Panc1 (cell line): ENCODE measurements at regions not wholly inside any gene's neighbourhood (a gene's known extent, or its start where the extent isn't known, plus 50 kb on each side); places are given as distances from the start of the nearest gene placed in this dataset.

Source experiments
- ATAC-seq: fragments of 200-7000 bp; cut with Tn5 transposase; 2 replicates; pipeline ENCODE4 v1.9.1; 2020; ENCODE audit warnings: mild to moderate bottlenecking, moderate library complexity
- BruUV-seq: library from RNA; stranded (reverse); fragments of 400-500 nt; replicated peaks from 2 replicates; lab custom pipeline; 2021; lab: Mats Ljungman, UMichigan
- CTCF ChIA-PET: fragments of 300-600 bp; sonication (Branson Sonifier 250); formaldehyde crosslinking; loops from one replicate; lab custom pipeline; 2022; ENCODE audit warnings: antibody characterized with exemption; lab: Charles Lee
- POLR2A ChIA-PET: fragments of 300-600 bp; sonication (Branson Sonifier 250); formaldehyde crosslinking; loops from one replicate; lab custom pipeline; 2022; ENCODE audit warnings: antibody characterized with exemption; lab: Charles Lee
- DNase-seq: peaks from one replicate; pipeline ENCODE4 v3.0.0-alpha.2; 2010; ENCODE audit warnings: low read depth, low spot score
- H3K27ac ChIP-seq: 2 replicates; pipeline ENCODE4 v1.5.1; 2011; ENCODE audit warnings: mild to moderate bottlenecking, low read length, inconsistent platforms
- H3K27me3 ChIP-seq: fragments of 200-500 bp; sonication (Bioruptor generic); 2 replicates; pipeline ENCODE4 v1.6.0; 2014; ENCODE audit warnings: low read length, inconsistent platforms; ENCODE audit not compliant: control insufficient read depth, insufficient read depth
- H3K36me3 ChIP-seq: fragments of 200-500 bp; sonication (Bioruptor generic); 2 replicates; pipeline ENCODE4 v1.5.1; 2014; ENCODE audit warnings: inconsistent platforms, mild to moderate bottlenecking, low read length, moderate library complexity; ENCODE audit not compliant: control insufficient read depth, insufficient read depth
- H3K4me1 ChIP-seq: 2 replicates; pipeline ENCODE4 v1.5.1; 2011; ENCODE audit warnings: inconsistent platforms, mild to moderate bottlenecking, low read length, moderate library complexity; ENCODE audit not compliant: control insufficient read depth, insufficient read depth
- H3K4me3 ChIP-seq, 2 experiments: 2 replicates each; pipeline ENCODE4 v1.5.1; 2011 to 2012; ENCODE audit warnings: low read depth in 2 of 2, low read length in 2 of 2, mild to moderate bottlenecking in 2 of 2, inconsistent platforms in 1 of 2, moderate library complexity in 1 of 2
- H3K9me3 ChIP-seq: fragments of 200-500 bp; sonication (Bioruptor generic); 2 replicates; pipeline ENCODE4 v1.5.1; 2014; ENCODE audit warnings: low read depth, mild to moderate bottlenecking, inconsistent platforms, low read length, moderate library complexity; ENCODE audit not compliant: control insufficient read depth, insufficient read depth
- POLR2AphosphoS5 ChIP-seq: IDR thresholded peaks from 2 replicates; pipeline ENCODE4 v1.6.1; 2012; ENCODE audit warnings: mild to moderate bottlenecking, low read depth, low read length, moderate library complexity
- SIN3A ChIP-seq: IDR thresholded peaks from 2 replicates; pipeline ENCODE4 v1.6.1; 2012; ENCODE audit warnings: low read depth, mild to moderate bottlenecking, low read length, moderate library complexity, borderline replicate concordance; ENCODE audit not compliant: insufficient read depth
- TCF7L2 ChIP-seq: IDR thresholded peaks from 2 replicates; pipeline ENCODE4 v1.6.1; 2011; ENCODE audit warnings: mild to moderate bottlenecking, low read depth, low read length, inconsistent platforms
- in situ Hi-C: cut with HindIII; loops from 2 replicates; pipeline ENCODE4 v1.10.0; 2016; ENCODE audit warnings: low sequenced_read_pairs, low pct_unique_long_range_greater_than_20kb
- intact Hi-C: fragments of 100-400 bp; cut with micrococcal nuclease; formaldehyde crosslinking; loops from one replicate; pipeline ENCODE4 v1.10.0; 2022; ENCODE audit not compliant: unreplicated experiment
- TF ChIP-seq, protein P1 (sequence below), 2 experiments: IDR thresholded peaks; 2 replicates each; pipeline ENCODE4 v1.6.1; 2011 to 2012; ENCODE audit warnings: low read depth in 2 of 2, control low read depth in 1 of 2, low read length in 1 of 2, mild to moderate bottlenecking in 1 of 2, moderate library complexity in 1 of 2; ENCODE audit not compliant: insufficient read depth in 1 of 2
- TF ChIP-seq, protein P2 (sequence below): fragments of 450-650 bp; IDR thresholded peaks from 2 replicates; pipeline ENCODE4 v1.5.1; 2017; ENCODE audit warnings: mild to moderate bottlenecking

DNA sequence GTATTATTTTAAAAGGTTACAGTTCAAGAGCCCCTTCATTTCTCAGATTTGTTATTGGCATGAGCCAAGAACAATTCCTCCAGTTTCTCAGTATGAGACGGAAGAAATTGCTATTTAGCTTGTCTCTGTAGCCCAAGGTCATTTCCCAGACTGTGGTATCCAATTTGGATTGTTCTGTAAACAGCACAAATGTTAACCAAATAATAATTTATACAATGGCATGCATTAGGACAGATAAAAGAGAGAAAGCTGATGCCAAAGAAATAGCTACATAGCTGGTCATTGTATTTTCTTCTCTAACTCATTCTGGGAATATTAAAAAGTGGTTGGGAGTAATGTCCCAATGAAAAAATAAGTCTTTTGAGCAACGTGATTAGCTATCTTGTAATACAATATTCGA is 134.6 kb upstream of the NPY2R start:
- POLR2A ChIA-PET: no interaction called here
- ATAC-seq (no peak), DNase-seq (no peak)
- intact Hi-C loops (no loop called here), in situ Hi-C loops (no loop called here)
- no peaks in the 10 kb centered on the region for H3K27me3 ChIP-seq
- CTCF ChIA-PET: no interaction called here
- H3K36me3 ChIP-seq: no peaks in the 10 kb centered on the region
- no peak overlapping the region for H3K4me3 ChIP-seq
- H3K4me1 ChIP-seq: no peaks in the 10 kb centered on the region
- TF ChIP-seq, protein P1, sequence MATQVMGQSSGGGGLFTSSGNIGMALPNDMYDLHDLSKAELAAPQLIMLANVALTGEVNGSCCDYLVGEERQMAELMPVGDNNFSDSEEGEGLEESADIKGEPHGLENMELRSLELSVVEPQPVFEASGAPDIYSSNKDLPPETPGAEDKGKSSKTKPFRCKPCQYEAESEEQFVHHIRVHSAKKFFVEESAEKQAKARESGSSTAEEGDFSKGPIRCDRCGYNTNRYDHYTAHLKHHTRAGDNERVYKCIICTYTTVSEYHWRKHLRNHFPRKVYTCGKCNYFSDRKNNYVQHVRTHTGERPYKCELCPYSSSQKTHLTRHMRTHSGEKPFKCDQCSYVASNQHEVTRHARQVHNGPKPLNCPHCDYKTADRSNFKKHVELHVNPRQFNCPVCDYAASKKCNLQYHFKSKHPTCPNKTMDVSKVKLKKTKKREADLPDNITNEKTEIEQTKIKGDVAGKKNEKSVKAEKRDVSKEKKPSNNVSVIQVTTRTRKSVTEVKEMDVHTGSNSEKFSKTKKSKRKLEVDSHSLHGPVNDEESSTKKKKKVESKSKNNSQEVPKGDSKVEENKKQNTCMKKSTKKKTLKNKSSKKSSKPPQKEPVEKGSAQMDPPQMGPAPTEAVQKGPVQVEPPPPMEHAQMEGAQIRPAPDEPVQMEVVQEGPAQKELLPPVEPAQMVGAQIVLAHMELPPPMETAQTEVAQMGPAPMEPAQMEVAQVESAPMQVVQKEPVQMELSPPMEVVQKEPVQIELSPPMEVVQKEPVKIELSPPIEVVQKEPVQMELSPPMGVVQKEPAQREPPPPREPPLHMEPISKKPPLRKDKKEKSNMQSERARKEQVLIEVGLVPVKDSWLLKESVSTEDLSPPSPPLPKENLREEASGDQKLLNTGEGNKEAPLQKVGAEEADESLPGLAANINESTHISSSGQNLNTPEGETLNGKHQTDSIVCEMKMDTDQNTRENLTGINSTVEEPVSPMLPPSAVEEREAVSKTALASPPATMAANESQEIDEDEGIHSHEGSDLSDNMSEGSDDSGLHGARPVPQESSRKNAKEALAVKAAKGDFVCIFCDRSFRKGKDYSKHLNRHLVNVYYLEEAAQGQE (IDR thresholded peaks at IDR 0.05; ENCODE audit: insufficient read depth in 1 of 2, low read depth in 2 of 2, low read length in 1 of 2): no peak
- TF ChIP-seq, protein P2, sequence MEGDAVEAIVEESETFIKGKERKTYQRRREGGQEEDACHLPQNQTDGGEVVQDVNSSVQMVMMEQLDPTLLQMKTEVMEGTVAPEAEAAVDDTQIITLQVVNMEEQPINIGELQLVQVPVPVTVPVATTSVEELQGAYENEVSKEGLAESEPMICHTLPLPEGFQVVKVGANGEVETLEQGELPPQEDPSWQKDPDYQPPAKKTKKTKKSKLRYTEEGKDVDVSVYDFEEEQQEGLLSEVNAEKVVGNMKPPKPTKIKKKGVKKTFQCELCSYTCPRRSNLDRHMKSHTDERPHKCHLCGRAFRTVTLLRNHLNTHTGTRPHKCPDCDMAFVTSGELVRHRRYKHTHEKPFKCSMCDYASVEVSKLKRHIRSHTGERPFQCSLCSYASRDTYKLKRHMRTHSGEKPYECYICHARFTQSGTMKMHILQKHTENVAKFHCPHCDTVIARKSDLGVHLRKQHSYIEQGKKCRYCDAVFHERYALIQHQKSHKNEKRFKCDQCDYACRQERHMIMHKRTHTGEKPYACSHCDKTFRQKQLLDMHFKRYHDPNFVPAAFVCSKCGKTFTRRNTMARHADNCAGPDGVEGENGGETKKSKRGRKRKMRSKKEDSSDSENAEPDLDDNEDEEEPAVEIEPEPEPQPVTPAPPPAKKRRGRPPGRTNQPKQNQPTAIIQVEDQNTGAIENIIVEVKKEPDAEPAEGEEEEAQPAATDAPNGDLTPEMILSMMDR: no peak
- TF ChIP-seq POLR2AphosphoS5 (no peak), TCF7L2 (no peak), SIN3A (no peak)
- no peak overlapping the region for H3K27ac ChIP-seq
- H3K9me3 ChIP-seq: no peaks in the 10 kb centered on the region
- no TSS peak for BruUV-seq

DNA sequence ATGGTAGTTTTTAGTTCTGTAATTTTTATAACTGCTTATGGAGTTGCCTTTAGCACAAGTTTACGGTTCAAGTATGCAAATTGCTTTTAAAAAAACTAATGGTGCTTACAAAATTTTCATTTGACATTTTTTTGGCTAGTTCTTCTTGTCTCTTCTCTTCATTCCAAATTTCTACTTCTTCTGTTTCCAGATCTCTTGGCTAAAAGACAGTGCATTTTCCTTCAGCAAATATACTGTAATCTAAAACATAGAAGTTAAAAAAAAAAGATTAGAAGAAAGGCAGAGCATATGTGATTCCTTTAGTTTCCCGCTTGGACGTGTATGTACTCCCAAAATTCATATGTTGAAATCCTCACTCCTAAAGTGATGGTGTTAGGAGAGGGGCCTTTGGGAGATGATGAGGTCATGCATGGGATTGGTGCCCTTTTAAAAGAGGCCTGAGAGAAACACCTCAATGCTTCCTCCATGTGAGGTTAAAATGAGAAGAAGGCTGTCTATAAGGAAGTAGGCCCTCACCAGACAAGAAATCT is 132.1 kb upstream of the NPY2R start:
- no peak overlapping the region for H3K4me3 ChIP-seq
- no peaks in the 10 kb centered on the region for H3K27me3 ChIP-seq
- H3K27ac ChIP-seq: no peak overlapping the region
- in situ Hi-C loops: no loop called here
- no peak for ATAC-seq
- intact Hi-C loops: no loop called here
- no peaks in the 10 kb centered on the region for H3K36me3 ChIP-seq
- ChIA-PET CTCF (no interaction called here), POLR2A (no interaction called here)
- H3K4me1 ChIP-seq: no peaks in the 10 kb centered on the region
- no peaks in the 10 kb centered on the region for H3K9me3 ChIP-seq
- TF ChIP-seq, protein P2: no peak
- TF ChIP-seq POLR2AphosphoS5: no peak
- TF ChIP-seq TCF7L2: no peak
- no peak for TF ChIP-seq SIN3A
- TF ChIP-seq, protein P1 (IDR thresholded peaks at IDR 0.05; ENCODE audit: insufficient read depth in 1 of 2, low read depth in 2 of 2, low read length in 1 of 2): no peak
- DNase-seq: no peak
- BruUV-seq: no TSS peak
